ENCODE measurements at regions not wholly inside any gene's neighbourhood (a gene's known extent, or its start where the extent isn't known, plus 50 kb on each side); places are given as distances from the start of the nearest gene placed in this dataset.

GRCh38 chr3:162332344-162332743, 835.7 kb downstream of the OTOL1 start:
- no peak for TF ChIP-seq ZNF184 (tag by site-specific recombination; IDR thresholded peaks at IDR 0.05)
- TF ChIP-seq TCF7L2 (IDR thresholded peaks at IDR 0.05; ENCODE audit: borderline replicate concordance, low read depth, low read length): no peak
